Upper lobe of left lung (tissue), 6 donors: ENCODE measurements at regions not wholly inside any gene's neighbourhood (a gene's known extent, or its start where the extent isn't known, plus 50 kb on each side); places are given as distances from the start of the nearest gene placed in this dataset.

ENCODE experiments used
- ATAC-seq, 2 donors: fragments of 200-7000 bp; cut with Tn5 transposase; one replicate each; pipeline ENCODE4 v1.9.1; 2022; ENCODE audit warnings: mild to moderate bottlenecking in 2 of 2, moderate library complexity in 2 of 2; ENCODE audit not compliant: low FRiP score in 2 of 2
- DNase-seq, 2 donors: peaks; one replicate each; pipeline ENCODE4 v3.0.0-alpha.2; 2019 to 2020
- H3K27ac ChIP-seq, 4 donors: fragments of 200-600 bp; sonication (generic); one replicate each; pipeline ENCODE4 v1.5.1; 2016 to 2019
- H3K27me3 ChIP-seq, 4 donors: fragments of 200-600 bp; sonication (generic); one replicate each; pipeline ENCODE4 v1.5.1; 2017 to 2019
- H3K36me3 ChIP-seq, 4 donors: fragments of 200-600 bp; sonication (generic); one replicate each; pipeline ENCODE4 v1.5.1; 2016 to 2019
- H3K4me1 ChIP-seq, 4 donors: fragments of 200-600 bp; sonication (generic); one replicate each; pipeline ENCODE4 v1.5.1; 2018 to 2019
- H3K4me3 ChIP-seq, 4 donors: fragments of 200-600 bp; sonication (generic); one replicate each; pipeline ENCODE4 v1.5.1; 2017 to 2019; ENCODE audit warnings: mild to moderate bottlenecking in 2 of 4, moderate library complexity in 1 of 4
- H3K9me3 ChIP-seq, 4 donors: fragments of 200-600 bp; sonication (generic); one replicate each; pipeline ENCODE4 v1.5.1; 2018 to 2019
- EP300 ChIP-seq, 4 donors: sonication (generic); formaldehyde crosslinking; IDR thresholded peaks; one replicate each; pipeline ENCODE4 v1.5.1; 2017; ENCODE audit warnings: antibody characterized with exemption in 4 of 4, control low read depth in 2 of 4
- POLR2A ChIP-seq, 4 donors: fragments of 450-650 bp; IDR thresholded peaks; one replicate each; pipeline ENCODE4 v1.5.1; 2016 to 2017; ENCODE audit warnings: antibody characterized with exemption in 4 of 4, mild to moderate bottlenecking in 2 of 4
- POLR2AphosphoS5 ChIP-seq, 2 donors: sonication (generic); formaldehyde crosslinking; IDR thresholded peaks; one replicate each; pipeline ENCODE4 v1.5.1; 2017; ENCODE audit warnings: antibody characterized with exemption in 2 of 2
- WGBS, 2 donors: methylation state at CpG; one replicate each; pipeline ENCODE4 v1.1.5; 2017 to 2018; 5-methylcytosine and 5-hydroxymethylcytosine counted together
- TF ChIP-seq, protein P1 (sequence below), 6 experiments: fragments of 450-650 bp in 4 of 6; fragments of 200-600 bp in 2 of 6; sonication (generic) in 2 of 6; IDR thresholded peaks; one replicate each; pipeline ENCODE4 v1.5.1; 2016 to 2019; ENCODE audit warnings: antibody characterized with exemption in 6 of 6
- donor health status: DM: no; HTN: no; CAD: no; lungs with moderate emphysema.
- donor health status: DM: no; HTN: yes; CAD: no; lungs with severe emphysema.

DNA sequence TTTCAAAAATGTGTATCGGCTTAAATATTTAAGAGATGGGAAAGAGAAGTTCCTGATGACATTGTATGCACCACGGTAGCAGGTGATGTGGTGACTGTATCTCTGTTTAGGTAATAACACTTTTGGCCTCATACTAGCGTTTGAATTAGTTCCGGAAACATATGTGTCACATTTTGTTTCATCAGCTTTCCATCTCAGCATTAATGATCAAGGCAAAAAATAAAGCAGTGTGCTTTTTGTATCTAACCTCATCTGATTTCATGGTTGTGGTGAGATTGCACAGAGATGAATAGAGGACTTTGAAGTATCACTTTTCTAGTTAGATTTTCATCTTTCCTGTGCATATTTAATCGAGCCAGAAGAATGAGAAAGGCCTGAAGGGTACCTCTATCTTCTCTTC, 206.4 kb upstream of the SPRY1 start:
- H3K4me1 ChIP-seq, result no peaks in the 10 kb centered on the region
- TF ChIP-seq POLR2A (IDR thresholded peaks at IDR 0.05) (no peak), EP300 (IDR thresholded peaks at IDR 0.05) (no peak), POLR2AphosphoS5 (IDR thresholded peaks at IDR 0.05) (no peak)
- TF ChIP-seq, protein P1, sequence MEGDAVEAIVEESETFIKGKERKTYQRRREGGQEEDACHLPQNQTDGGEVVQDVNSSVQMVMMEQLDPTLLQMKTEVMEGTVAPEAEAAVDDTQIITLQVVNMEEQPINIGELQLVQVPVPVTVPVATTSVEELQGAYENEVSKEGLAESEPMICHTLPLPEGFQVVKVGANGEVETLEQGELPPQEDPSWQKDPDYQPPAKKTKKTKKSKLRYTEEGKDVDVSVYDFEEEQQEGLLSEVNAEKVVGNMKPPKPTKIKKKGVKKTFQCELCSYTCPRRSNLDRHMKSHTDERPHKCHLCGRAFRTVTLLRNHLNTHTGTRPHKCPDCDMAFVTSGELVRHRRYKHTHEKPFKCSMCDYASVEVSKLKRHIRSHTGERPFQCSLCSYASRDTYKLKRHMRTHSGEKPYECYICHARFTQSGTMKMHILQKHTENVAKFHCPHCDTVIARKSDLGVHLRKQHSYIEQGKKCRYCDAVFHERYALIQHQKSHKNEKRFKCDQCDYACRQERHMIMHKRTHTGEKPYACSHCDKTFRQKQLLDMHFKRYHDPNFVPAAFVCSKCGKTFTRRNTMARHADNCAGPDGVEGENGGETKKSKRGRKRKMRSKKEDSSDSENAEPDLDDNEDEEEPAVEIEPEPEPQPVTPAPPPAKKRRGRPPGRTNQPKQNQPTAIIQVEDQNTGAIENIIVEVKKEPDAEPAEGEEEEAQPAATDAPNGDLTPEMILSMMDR (IDR thresholded peaks at IDR 0.05), result no peak
- H3K4me3 ChIP-seq, result no peak overlapping the region
- no peak for DNase-seq
- H3K9me3 ChIP-seq, result no peaks in the 10 kb centered on the region
- H3K27me3 ChIP-seq, result no peaks in the 10 kb centered on the region
- H3K36me3 ChIP-seq, result no peaks in the 10 kb centered on the region
- WGBS, 2 donors, result 81 to 85% methylated on average over 5 of the region's 5 CpGs
- H3K27ac ChIP-seq, result no peak overlapping the region
- ATAC-seq, result no peak

DNA sequence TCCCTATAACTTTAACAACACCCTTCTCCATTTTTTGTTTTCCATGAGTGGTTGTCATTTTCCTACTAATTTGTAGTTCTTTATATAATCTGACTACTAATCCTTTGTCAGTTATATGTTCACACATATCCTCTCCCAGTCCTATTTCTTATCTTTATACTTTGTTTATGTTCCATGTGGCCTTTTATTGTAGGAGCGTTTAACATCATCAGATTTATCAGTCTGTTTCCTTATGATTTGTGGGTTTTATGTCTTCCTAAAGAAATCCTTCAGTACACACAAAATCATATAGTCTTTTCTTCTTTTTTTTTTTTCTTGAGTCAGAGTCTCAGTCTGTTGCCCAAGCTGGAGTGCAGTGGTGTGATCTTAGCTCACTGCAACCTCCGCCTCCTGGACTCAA, 204.9 kb upstream of the SPRY1 start:
- TF ChIP-seq, protein P1 (IDR thresholded peaks at IDR 0.05), result no peak
- TF ChIP-seq POLR2A (IDR thresholded peaks at IDR 0.05) (no peak), POLR2AphosphoS5 (IDR thresholded peaks at IDR 0.05) (no peak), EP300 (IDR thresholded peaks at IDR 0.05) (no peak)
- no peak for DNase-seq
- Histone ChIP-seq H3K27ac (no peak overlapping the region), H3K4me3 (no peak overlapping the region), H3K4me1 (no peaks in the 10 kb centered on the region), H3K27me3 (no peaks in the 10 kb centered on the region), H3K9me3 (no peaks in the 10 kb centered on the region), H3K36me3 (no peaks in the 10 kb centered on the region)
- WGBS, 2 donors, result 50 to 68% methylated on average over 2 of the region's 2 CpGs
- ATAC-seq, result no peak

DNA sequence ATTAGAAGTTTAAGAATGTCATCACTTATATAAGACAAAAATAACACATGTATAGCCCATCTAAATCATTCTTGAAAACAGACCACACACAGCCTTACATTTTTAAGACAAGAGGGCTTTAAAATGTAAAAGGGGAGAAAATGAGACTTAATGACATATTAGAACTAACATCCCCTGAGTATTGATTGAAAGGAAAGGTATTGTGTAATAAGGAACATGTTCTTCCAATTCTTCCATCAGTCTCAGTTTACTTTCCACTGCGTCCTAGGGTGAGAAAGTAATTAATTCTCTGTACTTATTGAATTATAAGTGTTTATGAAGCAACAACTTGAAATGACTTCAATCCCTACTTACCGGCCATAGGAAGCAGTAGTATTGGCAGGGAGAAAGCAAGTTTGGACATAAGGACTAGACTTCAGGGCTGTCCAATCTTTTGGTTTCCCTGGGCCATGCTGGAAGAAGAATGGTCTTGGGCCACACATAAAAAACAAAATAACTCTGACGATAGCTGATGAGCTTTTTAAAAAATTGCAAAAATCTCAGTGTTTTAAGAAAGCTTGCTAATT, 202.7 kb upstream of the SPRY1 start:
- no peak for ATAC-seq
- TF ChIP-seq, protein P1 (IDR thresholded peaks at IDR 0.05), result no peak
- no peak for TF ChIP-seq EP300 (IDR thresholded peaks at IDR 0.05)
- TF ChIP-seq POLR2A (IDR thresholded peaks at IDR 0.05), result no peak
- no peak for TF ChIP-seq POLR2AphosphoS5 (IDR thresholded peaks at IDR 0.05)

DNA sequence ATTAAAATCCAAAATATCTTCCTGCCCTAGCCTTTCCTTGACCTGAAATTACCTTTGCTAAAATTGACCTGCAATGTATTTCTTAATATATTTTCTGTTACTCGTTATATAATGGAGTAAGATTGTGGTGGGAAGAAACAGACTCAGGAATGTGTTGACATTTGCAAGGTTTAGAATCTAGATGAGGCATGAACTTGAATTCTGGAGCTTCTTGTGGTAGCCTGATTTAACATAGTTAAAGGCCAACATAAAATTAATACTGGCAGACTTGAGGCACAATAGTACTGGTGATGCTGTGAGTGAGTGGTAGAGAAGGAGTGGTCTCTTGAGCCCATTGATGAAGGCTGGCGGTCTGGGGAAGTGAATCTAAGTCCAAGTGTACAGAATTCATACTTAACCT, 197.9 kb upstream of the SPRY1 start:
- Histone ChIP-seq H3K4me1 (no peaks in the 10 kb centered on the region), H3K9me3 (no peaks in the 10 kb centered on the region), H3K27ac (no peak overlapping the region), H3K4me3 (no peak overlapping the region), H3K27me3 (no peaks in the 10 kb centered on the region), H3K36me3 (no peaks in the 10 kb centered on the region)
- DNase-seq (no peak), ATAC-seq (no peak)
- TF ChIP-seq, protein P1 (IDR thresholded peaks at IDR 0.05), result no peak
- TF ChIP-seq POLR2AphosphoS5 (IDR thresholded peaks at IDR 0.05), result no peak
- TF ChIP-seq POLR2A (IDR thresholded peaks at IDR 0.05), result no peak
- no peak for TF ChIP-seq EP300 (IDR thresholded peaks at IDR 0.05)
- 90 to 95% methylated on average over 2 of the region's 2 CpGs for WGBS, 2 donors

More for the DNA sequence above, 202.7 kb upstream of the SPRY1 start:
- no peak for DNase-seq
- no peak overlapping the region for H3K27ac ChIP-seq
- H3K27me3 ChIP-seq, result no peaks in the 10 kb centered on the region
- H3K9me3 ChIP-seq, result no peaks in the 10 kb centered on the region
- H3K36me3 ChIP-seq, result no peaks in the 10 kb centered on the region
- no peak overlapping the region for H3K4me3 ChIP-seq
- WGBS, 2 donors, result 75 to 80% methylated on average over 3 of the region's 3 CpGs
- no peaks in the 10 kb centered on the region for H3K4me1 ChIP-seq
